Right lobe of liver (tissue), 4 donors: ENCODE measurements at regions not wholly inside any gene's neighbourhood (a gene's known extent, or its start where the extent isn't known, plus 50 kb on each side); places are given as distances from the start of the nearest gene placed in this dataset.

Experiments used
- POLR2A ChIP-seq: fragments of 450-650 bp; IDR thresholded peaks from one replicate; pipeline ENCODE4 v1.6.1; 2017; ENCODE audit warnings: antibody characterized with exemption, mild to moderate bottlenecking
- TF ChIP-seq, protein P1 (sequence below), 4 donors: fragments of 200-600 bp in 3 of 4; fragments of 450-650 bp in 1 of 4; IDR thresholded peaks; one replicate each; pipeline versions ENCODE4 v1.5.1 to v1.8.0; 2016 to 2022; ENCODE audit warnings: antibody characterized with exemption in 4 of 4, mild to moderate bottlenecking in 2 of 4
- donor health status: DM: no; HTN: no; CAD: no.
- donor health status: DM: no; HTN: no; CAD: no.
- donor health status: DM: no; HTN: yes; CAD: no.

DNA sequence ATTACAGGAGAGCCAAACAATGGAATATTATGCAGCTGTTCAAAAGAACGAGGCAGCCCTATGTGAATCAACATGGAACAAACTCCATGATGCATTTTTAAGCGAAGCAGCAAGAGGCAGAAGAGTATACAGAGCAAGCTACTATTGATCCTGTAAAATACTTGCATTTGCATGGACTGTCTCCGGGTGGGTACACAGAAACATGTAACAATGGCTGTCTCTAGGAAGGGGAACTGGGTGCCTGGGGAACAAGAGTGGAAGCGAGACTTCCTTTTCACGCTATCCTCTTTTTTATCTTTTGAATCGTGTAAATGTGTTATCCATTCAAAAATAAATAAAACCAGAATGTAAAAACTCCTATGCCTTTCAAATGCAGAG is 93.3 kb upstream of the SIRPA start:
- TF ChIP-seq, protein P1, sequence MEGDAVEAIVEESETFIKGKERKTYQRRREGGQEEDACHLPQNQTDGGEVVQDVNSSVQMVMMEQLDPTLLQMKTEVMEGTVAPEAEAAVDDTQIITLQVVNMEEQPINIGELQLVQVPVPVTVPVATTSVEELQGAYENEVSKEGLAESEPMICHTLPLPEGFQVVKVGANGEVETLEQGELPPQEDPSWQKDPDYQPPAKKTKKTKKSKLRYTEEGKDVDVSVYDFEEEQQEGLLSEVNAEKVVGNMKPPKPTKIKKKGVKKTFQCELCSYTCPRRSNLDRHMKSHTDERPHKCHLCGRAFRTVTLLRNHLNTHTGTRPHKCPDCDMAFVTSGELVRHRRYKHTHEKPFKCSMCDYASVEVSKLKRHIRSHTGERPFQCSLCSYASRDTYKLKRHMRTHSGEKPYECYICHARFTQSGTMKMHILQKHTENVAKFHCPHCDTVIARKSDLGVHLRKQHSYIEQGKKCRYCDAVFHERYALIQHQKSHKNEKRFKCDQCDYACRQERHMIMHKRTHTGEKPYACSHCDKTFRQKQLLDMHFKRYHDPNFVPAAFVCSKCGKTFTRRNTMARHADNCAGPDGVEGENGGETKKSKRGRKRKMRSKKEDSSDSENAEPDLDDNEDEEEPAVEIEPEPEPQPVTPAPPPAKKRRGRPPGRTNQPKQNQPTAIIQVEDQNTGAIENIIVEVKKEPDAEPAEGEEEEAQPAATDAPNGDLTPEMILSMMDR (IDR thresholded peaks at IDR 0.05), result no peak
- TF ChIP-seq POLR2A, result no peak
